ENCODE measurements at regions not wholly inside any gene's neighbourhood (a gene's known extent, or its start where the extent isn't known, plus 50 kb on each side); places are given as distances from the start of the nearest gene placed in this dataset.

DNA sequence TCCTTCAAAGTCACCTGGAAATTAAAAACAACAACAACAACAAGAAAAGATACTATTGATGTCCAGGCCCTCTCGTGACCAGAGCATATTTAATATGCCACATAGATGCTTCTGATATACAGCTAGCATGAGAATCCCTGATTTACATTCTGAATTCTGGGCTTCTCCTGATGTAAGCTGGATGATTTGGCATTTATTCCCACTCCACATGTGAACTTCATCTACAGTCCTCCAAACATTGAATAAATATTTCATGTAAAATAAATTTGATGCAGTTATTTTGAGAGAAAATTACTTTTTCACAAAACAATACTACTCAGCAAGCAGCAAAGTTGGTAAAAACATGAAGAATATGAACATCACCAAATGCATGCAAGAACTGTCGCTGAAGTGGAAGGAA, 453.2 kb upstream of the SETBP1 start:
- TF ChIP-seq POLR2A (IDR thresholded peaks at IDR 0.05) = no peak
- TF ChIP-seq, protein P1, sequence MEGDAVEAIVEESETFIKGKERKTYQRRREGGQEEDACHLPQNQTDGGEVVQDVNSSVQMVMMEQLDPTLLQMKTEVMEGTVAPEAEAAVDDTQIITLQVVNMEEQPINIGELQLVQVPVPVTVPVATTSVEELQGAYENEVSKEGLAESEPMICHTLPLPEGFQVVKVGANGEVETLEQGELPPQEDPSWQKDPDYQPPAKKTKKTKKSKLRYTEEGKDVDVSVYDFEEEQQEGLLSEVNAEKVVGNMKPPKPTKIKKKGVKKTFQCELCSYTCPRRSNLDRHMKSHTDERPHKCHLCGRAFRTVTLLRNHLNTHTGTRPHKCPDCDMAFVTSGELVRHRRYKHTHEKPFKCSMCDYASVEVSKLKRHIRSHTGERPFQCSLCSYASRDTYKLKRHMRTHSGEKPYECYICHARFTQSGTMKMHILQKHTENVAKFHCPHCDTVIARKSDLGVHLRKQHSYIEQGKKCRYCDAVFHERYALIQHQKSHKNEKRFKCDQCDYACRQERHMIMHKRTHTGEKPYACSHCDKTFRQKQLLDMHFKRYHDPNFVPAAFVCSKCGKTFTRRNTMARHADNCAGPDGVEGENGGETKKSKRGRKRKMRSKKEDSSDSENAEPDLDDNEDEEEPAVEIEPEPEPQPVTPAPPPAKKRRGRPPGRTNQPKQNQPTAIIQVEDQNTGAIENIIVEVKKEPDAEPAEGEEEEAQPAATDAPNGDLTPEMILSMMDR (IDR thresholded peaks at IDR 0.05) = no peak

All from transverse colon (tissue), 3 donors.